ENCODE measurements at regions not wholly inside any gene's neighbourhood (a gene's known extent, or its start where the extent isn't known, plus 50 kb on each side); places are given as distances from the start of the nearest gene placed in this dataset.

GRCh38 chr2:223107825-223108224 is 55.8 kb downstream of the KCNE4 start:
- ATAC-seq: no peak

GRCh38 chr2:223108351-223109050 is 56.5 kb downstream of the KCNE4 start:
- no peak for ATAC-seq

- no peak for ATAC-seq
Measured at GRCh38 chr2:223109341-223109740, 57.4 kb downstream of the KCNE4 start.

- ATAC-seq: no peak
Measured at GRCh38 chr2:223113161-223113560, 61.2 kb downstream of the KCNE4 start.

DNA sequence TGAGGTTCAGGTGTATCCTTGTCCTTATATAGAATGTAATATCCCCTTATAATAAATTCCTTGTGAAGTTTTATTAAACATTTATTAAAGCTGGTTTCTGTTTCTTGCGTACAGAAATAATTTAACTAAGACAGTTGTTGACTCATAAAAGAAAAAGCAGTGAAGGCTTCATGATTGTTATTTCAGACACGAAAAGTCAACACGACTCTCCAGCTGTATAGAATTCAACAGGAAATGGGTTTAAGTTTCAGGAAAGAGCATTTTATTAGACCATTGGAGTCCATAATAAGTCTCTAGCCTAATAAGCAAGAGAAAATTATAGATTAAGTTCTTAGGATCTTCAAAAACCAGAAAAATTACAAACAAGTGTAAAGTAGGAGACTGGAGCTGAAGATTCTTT is 62.2 kb downstream of the KCNE4 start:
- no peak for ATAC-seq

DNA sequence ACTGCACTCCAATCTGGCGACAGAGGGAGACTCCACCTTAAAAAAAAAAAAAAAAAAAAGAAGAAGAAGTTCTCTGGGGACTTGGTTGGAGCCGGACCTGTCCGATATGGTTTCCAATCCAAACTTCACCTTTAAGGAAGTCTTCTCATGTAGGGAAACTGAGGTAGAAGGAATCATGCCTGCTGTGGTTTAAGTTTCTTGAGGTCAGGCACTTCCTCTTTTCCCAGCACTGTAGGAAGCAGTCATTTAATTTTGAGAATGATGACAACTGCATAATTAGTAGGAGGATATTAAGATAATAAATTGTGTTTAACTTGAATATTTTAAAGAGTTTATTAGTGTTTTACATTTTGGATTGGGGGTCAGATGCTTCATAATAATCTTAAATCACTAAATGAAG is 62.9 kb downstream of the KCNE4 start:
- ATAC-seq: no peak

DNA sequence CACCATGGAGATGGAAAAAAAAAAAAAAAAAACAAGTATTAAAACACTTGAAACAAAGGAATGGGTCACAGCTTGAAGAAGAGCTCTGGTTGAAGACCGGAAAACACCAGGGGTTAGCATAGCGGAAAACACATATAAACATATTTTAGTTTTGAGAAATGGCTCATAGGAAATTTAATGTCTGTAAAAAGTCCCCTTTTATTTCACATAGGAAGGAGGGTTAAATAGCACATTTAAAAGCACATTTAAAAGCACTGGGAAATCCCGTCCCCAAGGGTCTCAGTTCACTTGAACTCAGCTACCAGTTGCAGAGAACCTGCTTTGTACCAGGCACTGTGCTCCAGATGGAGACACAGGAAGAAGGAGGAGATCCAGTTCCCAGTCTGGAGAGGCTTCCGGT is 65.5 kb downstream of the KCNE4 start:
- no peak for ATAC-seq

- no peak for ATAC-seq
Measured at GRCh38 chr2:223121283-223121682, 69.3 kb downstream of the KCNE4 start.

DNA sequence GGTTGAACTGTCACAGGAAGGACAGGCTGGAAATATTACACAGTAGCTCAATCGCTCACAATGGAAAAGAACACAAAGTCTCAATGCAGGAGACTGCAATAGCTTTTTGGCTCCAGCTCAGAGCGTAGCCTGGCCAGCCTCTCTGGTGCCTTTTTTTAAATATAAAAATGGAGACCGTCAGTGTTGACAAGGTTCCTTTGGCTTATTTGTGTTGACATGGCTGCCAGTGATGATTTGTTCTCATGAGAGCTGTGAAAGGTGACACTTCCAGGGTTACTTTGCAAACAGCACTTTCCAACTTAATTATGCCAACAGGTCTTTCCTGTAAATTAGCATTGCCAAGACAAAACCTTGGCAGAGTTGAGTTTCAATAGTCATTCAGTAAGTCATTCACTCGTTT is 70.8 kb downstream of the KCNE4 start:
- no peak for ATAC-seq

DNA sequence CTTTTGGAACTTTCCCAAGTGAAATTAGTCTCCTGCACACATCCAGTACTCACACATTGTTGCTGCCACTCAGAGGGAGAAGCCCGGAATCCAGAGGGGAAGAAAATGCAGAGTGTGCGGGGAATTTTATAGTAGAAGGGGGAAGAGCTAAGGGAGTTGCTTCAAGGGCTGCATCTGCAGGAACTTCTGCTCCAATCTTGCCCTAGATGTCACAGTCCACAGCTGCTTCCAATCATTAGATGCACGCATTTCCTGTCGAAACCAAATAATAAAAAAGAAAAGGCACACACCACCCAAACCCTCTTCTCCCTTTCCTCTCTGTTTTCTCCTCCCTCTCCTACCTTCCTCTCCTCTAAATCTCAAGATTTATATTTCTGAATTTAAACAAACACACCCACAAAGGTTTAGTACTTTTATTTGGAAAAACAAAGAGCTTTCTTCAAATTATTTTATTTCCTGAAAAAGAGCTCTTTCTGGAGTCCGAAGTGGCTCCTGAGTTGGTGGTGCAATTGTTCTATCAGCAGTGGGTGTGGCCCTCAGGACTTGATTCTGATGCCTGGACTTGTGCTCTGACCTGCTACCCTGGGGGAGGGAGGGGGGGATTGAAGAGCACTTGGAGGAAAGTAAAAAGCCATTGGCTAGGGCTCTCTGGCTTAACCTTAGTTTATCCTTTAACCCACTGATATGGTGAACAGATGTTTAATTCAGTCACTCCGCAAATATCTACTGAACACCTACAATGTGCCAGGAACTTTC is 72.0 kb downstream of the KCNE4 start:
- no peak for ATAC-seq

DNA sequence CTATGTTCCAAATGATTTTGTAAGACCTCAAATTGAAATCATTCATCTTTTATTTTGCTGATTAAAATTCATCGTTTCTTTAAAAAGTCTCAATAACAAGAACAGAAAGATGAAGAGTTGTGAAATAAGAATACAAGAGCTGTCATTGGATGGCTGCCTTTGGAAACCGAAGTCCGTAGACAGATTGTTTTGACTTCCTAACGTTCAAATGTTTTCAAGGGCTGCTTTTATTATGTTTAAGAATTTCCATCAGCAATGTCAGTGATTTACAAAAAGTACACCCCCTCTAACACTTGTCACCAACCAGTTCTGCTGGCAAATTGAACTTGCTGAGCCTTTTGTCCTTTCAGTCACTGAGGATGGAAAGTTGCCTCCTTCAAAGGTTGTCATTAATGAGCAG is 89.6 kb downstream of the KCNE4 start:
- no peak for ATAC-seq

GRCh38 chr2:223142118-223142517 is 90.1 kb downstream of the KCNE4 start:
- no peak for ATAC-seq

DNA sequence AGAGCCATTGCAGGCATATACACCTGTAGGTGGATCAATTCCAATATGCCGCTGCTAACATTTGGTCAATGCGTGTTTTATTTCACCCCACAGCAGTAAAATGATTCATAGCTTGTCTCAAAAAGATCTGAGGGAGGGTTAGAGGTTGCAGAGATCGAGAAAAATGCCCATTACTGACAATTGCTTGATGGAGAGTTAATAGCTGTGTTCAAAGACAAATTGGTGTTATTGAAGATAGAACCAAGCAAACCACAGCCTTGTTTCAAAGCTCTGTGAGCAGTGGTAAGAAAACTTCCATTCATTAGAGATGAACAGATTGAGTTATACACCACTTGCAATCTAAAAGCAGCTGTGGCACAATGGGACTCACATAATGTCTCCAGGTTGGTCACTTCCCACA is 95.4 kb downstream of the KCNE4 start:
- ATAC-seq: no peak

- ATAC-seq: no peak
Measured at GRCh38 chr2:223148516-223148915, 96.5 kb downstream of the KCNE4 start.

DNA sequence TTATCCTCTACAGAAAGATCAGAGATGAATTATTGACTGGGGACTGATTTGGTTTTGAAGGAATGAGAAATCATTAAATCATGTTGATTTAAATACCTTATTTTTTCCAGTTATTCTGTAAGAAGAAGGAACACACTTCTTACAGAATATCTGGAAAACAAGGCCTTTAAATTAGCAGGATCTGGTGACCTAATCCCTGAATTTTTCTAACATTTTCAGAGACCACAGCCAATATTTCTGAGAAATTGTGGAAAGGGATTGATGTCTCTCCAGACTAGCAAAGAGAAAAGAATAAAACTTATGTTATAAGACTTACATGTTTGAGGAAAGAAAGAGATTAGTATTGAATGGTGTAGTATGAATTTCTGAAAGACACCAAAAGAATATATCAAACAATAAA is 104.0 kb downstream of the KCNE4 start:
- no peak for ATAC-seq

- no peak for ATAC-seq
Measured at GRCh38 chr2:223161873-223162458, 110.0 kb downstream of the KCNE4 start.

- ATAC-seq: no peak
Measured at GRCh38 chr2:223165423-223166214, 113.6 kb downstream of the KCNE4 start.

- ATAC-seq: no peak
Measured at GRCh38 chr2:223166215-223166493, 114.2 kb downstream of the KCNE4 start.

- no peak for ATAC-seq
Measured at GRCh38 chr2:223166983-223167650, 115.1 kb downstream of the KCNE4 start.

DNA sequence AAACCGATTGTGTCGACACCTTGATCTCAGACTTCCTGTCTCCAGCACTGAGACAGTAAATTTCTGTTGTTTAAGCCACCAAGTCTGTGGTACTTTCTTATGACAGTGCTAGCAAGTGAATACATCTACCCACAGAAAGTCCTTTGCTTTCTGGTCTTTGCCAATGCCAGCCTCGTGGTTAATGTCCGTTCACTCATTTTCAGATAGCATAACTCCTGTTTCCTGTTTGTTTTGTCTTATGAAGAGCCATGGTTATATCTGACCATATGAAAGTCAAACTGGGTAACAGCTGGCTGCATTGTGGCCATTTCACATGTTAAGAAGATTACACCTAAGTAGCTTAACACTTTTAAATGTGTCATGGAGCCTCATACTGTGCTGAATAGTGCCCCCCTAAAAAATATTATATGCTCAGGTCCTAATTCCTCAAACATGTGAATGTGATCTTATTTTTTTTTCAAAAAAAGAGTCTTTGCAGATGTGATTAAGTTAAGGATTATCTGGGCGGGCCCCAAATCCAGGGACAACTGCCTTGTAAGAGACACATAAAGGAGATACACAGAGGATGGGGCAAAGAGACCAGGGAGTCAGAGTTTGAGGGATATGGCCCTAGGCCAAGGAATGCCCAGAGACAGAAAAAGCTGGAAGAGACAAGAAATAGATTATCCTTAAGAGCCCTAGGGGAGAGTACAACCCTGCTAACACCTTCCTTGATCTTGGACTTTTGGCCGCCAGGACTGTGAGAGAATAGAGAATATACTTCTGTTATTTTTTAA is 118.0 kb downstream of the KCNE4 start:
- no peak for ATAC-seq

DNA sequence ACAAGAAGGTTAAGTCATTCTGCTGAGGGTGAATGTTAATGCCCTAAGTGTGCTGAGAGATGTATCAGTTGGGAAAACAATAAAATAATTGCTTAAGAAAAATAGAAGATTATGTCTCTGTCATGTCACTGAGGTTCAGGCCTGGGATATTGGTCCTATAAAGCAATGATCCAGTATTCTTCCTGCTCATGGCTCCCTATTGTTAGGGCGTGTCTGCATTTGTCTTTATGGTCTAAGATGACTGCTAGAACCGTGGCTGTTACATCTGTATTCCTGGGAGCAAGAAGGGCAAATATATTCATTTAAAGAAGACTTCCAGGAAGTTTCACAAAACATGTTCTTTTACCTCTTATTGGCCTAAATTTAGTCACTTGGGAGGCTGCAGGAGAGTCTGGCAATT is 125.0 kb downstream of the KCNE4 start:
- no peak for ATAC-seq

DNA sequence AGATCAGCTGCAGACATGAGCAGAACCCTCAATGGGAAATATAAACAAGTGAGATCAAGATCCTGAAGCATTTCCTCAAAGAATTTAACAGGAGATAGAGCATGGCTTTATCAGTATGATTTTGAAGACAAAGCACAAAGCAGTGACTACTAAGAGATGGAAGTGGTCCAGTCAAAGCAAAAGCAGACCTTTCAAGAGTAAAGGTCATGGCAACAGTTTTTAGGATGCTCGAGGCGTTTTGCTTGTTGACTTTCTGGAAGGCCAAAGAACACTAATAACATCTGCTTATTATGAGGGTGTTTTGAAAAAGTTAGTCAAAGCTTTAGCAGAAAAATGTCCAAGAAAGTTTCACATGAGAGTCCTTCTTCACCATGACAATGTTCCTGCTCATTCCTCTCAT is 128.5 kb downstream of the KCNE4 start:
- ATAC-seq: no peak
